HepG2 (cell line): ENCODE measurements at regions not wholly inside any gene's neighbourhood (a gene's known extent, or its start where the extent isn't known, plus 50 kb on each side); places are given as distances from the start of the nearest gene placed in this dataset.

ENCODE experiments used
- ATAC-seq: fragments of 200-7000 bp; cut with Tn5 transposase; 3 replicates; pipeline ENCODE4 v1.9.1; 2020; ENCODE audit warnings: mild to moderate bottlenecking, moderate library complexity
- BruUV-seq: library from RNA; stranded (reverse); fragments of 400-500 nt; replicated peaks from 2 replicates; lab custom pipeline; 2021; lab: Mats Ljungman, UMichigan
- CTCF ChIA-PET: fragments of 300-600 bp; formaldehyde crosslinking; extraction: SDS; loops from one replicate; lab custom pipeline; 2021; ENCODE audit warnings: low total read pairs, inconsistent platforms, low intra/inter-chr PET ratio; lab: Yijun Ruan, JAX
- POLR2A ChIA-PET: fragments of 350-600 bp; sonication (Branson Sonifier 250); formaldehyde crosslinking; loops from one replicate; lab custom pipeline; 2020; ENCODE audit warnings: antibody characterized with exemption, inconsistent platforms; lab: Yijun Ruan, JAX
- DNase-seq: peaks from one replicate; pipeline ENCODE4 v3.0.0-alpha.2; 2015; ENCODE audit warnings: low spot score
- FAIRE-seq: peaks from 3 replicates; lab custom pipeline; 2011; peaks lifted over from hg19 to GRCh38; lab: Jason Lieb, UNC
- H2AFZ ChIP-seq: one replicate; pipeline ENCODE4 v1.6.1; 2011; ENCODE audit warnings: low read length, inconsistent platforms
- H3K27ac ChIP-seq: fragments of 300-600 bp; 3 replicates; pipeline ENCODE4 v1.8.0; 2011; ENCODE audit warnings: mixed run types, mild to moderate bottlenecking, mixed read lengths, low read length, inconsistent platforms; ENCODE audit not compliant: insufficient read depth; ENCODE audit errors: extremely low read length
- H3K27me3 ChIP-seq, 2 experiments: fragments of 200-600 bp in 1 of 2; 2 replicates in 1 of 2; 3 replicates in 1 of 2; pipeline versions ENCODE4 v1.6.0 to v1.8.0; 2011; ENCODE audit warnings: low read length in 2 of 2, mild to moderate bottlenecking in 2 of 2, moderate library complexity in 2 of 2, inconsistent platforms in 1 of 2; ENCODE audit not compliant: insufficient read depth in 2 of 2, control insufficient read depth in 1 of 2
- H3K36me3 ChIP-seq, 2 experiments: fragments of 200-600 bp in 1 of 2; replicated peaks in 1 of 2; 2 replicates in 1 of 2; 3 replicates in 1 of 2; pipeline versions ENCODE4 v1.5.1 to v1.8.0; 2011; ENCODE audit warnings: low read length in 2 of 2, inconsistent platforms in 1 of 2; ENCODE audit not compliant: insufficient read depth in 2 of 2, control insufficient read depth in 1 of 2
- H3K4me1 ChIP-seq: 2 replicates; pipeline ENCODE4 v1.5.1; 2012; ENCODE audit warnings: low read length, inconsistent platforms; ENCODE audit not compliant: insufficient read depth
- H3K4me2 ChIP-seq: 2 replicates; pipeline ENCODE4 v1.6.0; 2011; ENCODE audit warnings: low read depth, low read length, inconsistent platforms
- H3K4me3 ChIP-seq, 3 experiments: fragments of 200-600 bp in 1 of 3; sonication (generic), shearing (Covaris generic) in 1 of 3; replicated peaks in 1 of 3; 2 replicates each; pipeline ENCODE4 v1.5.1; 2011 to 2016; ENCODE audit warnings: low read length in 3 of 3, inconsistent platforms in 2 of 3, low read depth in 2 of 3, mild to moderate bottlenecking in 2 of 3, control low read depth in 1 of 3, mixed read lengths in 1 of 3; ENCODE audit not compliant: insufficient read depth in 1 of 3
- H3K79me2 ChIP-seq: one replicate; pipeline ENCODE4 v1.6.1; 2011; ENCODE audit warnings: low read length, inconsistent platforms; ENCODE audit not compliant: insufficient read depth
- H3K9ac ChIP-seq: 2 replicates; pipeline ENCODE4 v1.6.0; 2011; ENCODE audit warnings: mild to moderate bottlenecking, low read depth, low read length, inconsistent platforms; ENCODE audit not compliant: insufficient read depth
- H3K9me3 ChIP-seq: 2 replicates; pipeline ENCODE4 v1.5.1; 2012; ENCODE audit warnings: mild to moderate bottlenecking, low read length
- H4K20me1 ChIP-seq: 2 replicates; pipeline ENCODE4 v1.6.0; 2011; ENCODE audit warnings: inconsistent platforms, mild to moderate bottlenecking, low read length, moderate library complexity; ENCODE audit not compliant: insufficient read depth
- CEBPG ChIP-seq: IDR thresholded peaks from 2 replicates; pipeline ENCODE4 v1.6.1; 2016
- CREM ChIP-seq, 2 experiments: sonication (generic) in 1 of 2; formaldehyde crosslinking in 1 of 2; IDR thresholded peaks; 2 replicates each; pipeline versions ENCODE4 v1.4.0 to v1.6.1; 2016 to 2020; ENCODE audit warnings: antibody characterized with exemption in 1 of 2, mild to moderate bottlenecking in 1 of 2, missing genetic modification reagents in 1 of 2
- FUBP1 ChIP-seq: sonication (generic); formaldehyde crosslinking; IDR thresholded peaks from 2 replicates; pipeline ENCODE4 v1.5.1; 2020; ENCODE audit warnings: missing genetic modification reagents, mild to moderate bottlenecking, borderline replicate concordance
- PBX2 ChIP-seq: IDR thresholded peaks from 2 replicates; pipeline ENCODE4 v1.6.1; 2016; ENCODE audit warnings: control low read depth
- SUZ12 ChIP-seq: fragments of 150-350 bp; IDR thresholded peaks from 2 replicates; pipeline ENCODE4 v1.6.1; 2014; ENCODE audit warnings: low read depth, low read length
- ZBTB40 ChIP-seq, 2 experiments: fragments of 450-650 bp in 1 of 2; sonication (generic) in 1 of 2; formaldehyde crosslinking in 1 of 2; IDR thresholded peaks; 2 replicates each; pipeline versions ENCODE4 v1.6.1 to v1.8.0; 2016 to 2022; ENCODE audit warnings: antibody characterized with exemption in 1 of 2, mild to moderate bottlenecking in 1 of 2, missing genetic modification reagents in 1 of 2
- ZFP90 ChIP-seq: sonication (generic); formaldehyde crosslinking; IDR thresholded peaks from 2 replicates; pipeline ENCODE4 v1.8.0; 2022; ENCODE audit warnings: missing genetic modification reagents, mild to moderate bottlenecking, inconsistent platforms, borderline replicate concordance
- in situ Hi-C: cut with HindIII; loops from 2 replicates; pipeline ENCODE4 v1.10.0; 2017; ENCODE audit warnings: low pct_unique_long_range_greater_than_20kb; ENCODE audit not compliant: extremely low pct_ligation_motif_present
- intact Hi-C: fragments of 100-400 bp; cut with micrococcal nuclease; formaldehyde crosslinking; loops from one replicate; pipeline ENCODE4 v1.10.0; 2022; ENCODE audit not compliant: unreplicated experiment

GRCh38 chr2:150866431-150866830 lies 379.0 kb upstream of the RND3 start:
- no peak for FAIRE-seq
- DNase-seq, result no peak
- Histone ChIP-seq H2AFZ (no peak overlapping the region), H3K4me3 (no peak overlapping the region)
- in situ Hi-C loops, result no loop called here
- ChIA-PET POLR2A (no interaction called here), CTCF (no interaction called here)
- intact Hi-C loops, result no loop called here
- no peak for TF ChIP-seq FUBP1 (CRISPR knock-in tag)
- no peak for TF ChIP-seq ZBTB40 (IDR thresholded peaks at IDR 0.05)
- no peak for TF ChIP-seq ZBTB40 (CRISPR knock-in tag; IDR thresholded peaks at IDR 0.05)
- TF ChIP-seq PBX2 (CRISPR knock-in tag), result no peak
- TF ChIP-seq ZFP90, result no peak
- TF ChIP-seq SUZ12, result no peak
- TF ChIP-seq CEBPG (CRISPR knock-in tag), result no peak
- no peak for TF ChIP-seq CREM (IDR thresholded peaks at IDR 0.05)
- no peak for TF ChIP-seq CREM (CRISPR knock-in tag; IDR thresholded peaks at IDR 0.05)
- TF ChIP-seq, all 625 proteins: peak for 0
- Histone ChIP-seq H3K4me2 (no peak overlapping the region), H3K27ac (no peak overlapping the region), H4K20me1 (no peaks in the 10 kb centered on the region), H3K36me3 (no peaks in the 10 kb centered on the region), H3K9me3 (peaks cover 6% of the 10 kb centered on the region), H3K27me3 (no peaks in the 10 kb centered on the region), H3K4me1 (no peaks in the 10 kb centered on the region), H3K79me2 (no peaks in the 10 kb centered on the region), H3K9ac (no peak overlapping the region)
- ATAC-seq, result no peak
- BruUV-seq, result no TSS peak
